ENCODE measurements at regions not wholly inside any gene's neighbourhood (a gene's known extent, or its start where the extent isn't known, plus 50 kb on each side); places are given as distances from the start of the nearest gene placed in this dataset.

DNA sequence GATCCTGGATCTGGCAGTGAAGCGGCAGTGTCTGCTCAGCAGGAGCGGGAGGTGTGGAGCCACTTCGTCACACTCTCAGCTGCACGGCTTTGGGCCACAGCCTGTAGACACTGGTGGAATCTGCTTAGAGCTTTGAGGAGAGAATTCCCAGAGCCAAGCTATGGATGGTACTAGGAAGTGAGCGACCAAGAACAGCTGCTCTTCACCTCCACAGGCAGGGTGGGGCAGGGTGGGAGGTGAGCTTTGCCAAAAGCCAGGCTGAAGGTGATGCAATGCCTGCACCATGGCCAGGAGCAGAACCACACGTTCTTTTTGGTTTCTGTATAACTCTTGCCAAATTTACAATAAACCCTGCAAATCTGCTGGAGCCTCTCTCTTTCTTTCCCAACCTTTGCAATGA lies 226.1 kb downstream of the ANKRD30B start:
- Histone ChIP-seq H4K20me1 (ENCODE audit: low read depth, low read length) (no peaks in the 10 kb centered on the region), H3K27ac (ENCODE audit: low read depth, low read length) (no peak overlapping the region), H3K27me3 (ENCODE audit: low read length) (no peaks in the 10 kb centered on the region), H3K9me3 (ENCODE audit: insufficient read depth, low read length) (no peaks in the 10 kb centered on the region), H3K9me2 (replicated peaks; ENCODE audit: insufficient read depth, low read length) (no peaks in the 10 kb centered on the region), H3K79me2 (ENCODE audit: insufficient read depth, low read length) (no peaks in the 10 kb centered on the region), H2AFZ (ENCODE audit: low read depth, low read length, severe bottlenecking) (no peak overlapping the region), H3K4me2 (ENCODE audit: low read depth, low read length, poor library complexity, severe bottlenecking) (no peak overlapping the region), H3K4me3 (ENCODE audit: insufficient read depth, low read length, poor library complexity, severe bottlenecking) (no peak overlapping the region), H3K36me3 (ENCODE audit: low read length) (no peaks in the 10 kb centered on the region), H3K9ac (ENCODE audit: low read length) (no peak overlapping the region), H3F3A (ENCODE audit: insufficient read depth) (no peaks in the 10 kb centered on the region)
- TF ChIP-seq, protein P1, sequence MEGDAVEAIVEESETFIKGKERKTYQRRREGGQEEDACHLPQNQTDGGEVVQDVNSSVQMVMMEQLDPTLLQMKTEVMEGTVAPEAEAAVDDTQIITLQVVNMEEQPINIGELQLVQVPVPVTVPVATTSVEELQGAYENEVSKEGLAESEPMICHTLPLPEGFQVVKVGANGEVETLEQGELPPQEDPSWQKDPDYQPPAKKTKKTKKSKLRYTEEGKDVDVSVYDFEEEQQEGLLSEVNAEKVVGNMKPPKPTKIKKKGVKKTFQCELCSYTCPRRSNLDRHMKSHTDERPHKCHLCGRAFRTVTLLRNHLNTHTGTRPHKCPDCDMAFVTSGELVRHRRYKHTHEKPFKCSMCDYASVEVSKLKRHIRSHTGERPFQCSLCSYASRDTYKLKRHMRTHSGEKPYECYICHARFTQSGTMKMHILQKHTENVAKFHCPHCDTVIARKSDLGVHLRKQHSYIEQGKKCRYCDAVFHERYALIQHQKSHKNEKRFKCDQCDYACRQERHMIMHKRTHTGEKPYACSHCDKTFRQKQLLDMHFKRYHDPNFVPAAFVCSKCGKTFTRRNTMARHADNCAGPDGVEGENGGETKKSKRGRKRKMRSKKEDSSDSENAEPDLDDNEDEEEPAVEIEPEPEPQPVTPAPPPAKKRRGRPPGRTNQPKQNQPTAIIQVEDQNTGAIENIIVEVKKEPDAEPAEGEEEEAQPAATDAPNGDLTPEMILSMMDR (IDR thresholded peaks at IDR 0.05; ENCODE audit: insufficient read depth, low read length, poor library complexity, severe bottlenecking), result no peak
- no peak for TF ChIP-seq EZH2phosphoT487 (conservative IDR thresholded peaks at IDR 0.05; ENCODE audit: low read length)

DNA sequence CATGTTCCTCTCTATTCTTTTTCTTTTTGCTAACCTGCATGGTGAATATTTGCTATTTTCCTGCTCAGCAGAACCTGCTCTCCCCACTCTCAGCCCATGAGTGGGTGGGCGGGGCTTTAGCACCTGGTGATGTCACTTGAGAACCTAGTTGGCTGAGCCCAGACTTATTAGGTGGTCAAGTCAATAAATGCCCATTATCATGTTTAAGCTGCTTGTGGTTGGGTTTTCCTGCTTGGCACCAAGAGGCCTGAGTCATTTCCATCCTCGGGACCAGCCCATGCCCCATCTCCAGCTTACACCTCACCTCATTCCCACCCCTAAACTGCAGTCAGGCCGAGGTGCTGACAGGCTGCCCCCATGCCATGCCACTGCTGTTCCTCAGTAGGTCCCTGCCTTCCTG lies 226.6 kb downstream of the ANKRD30B start:
- Histone ChIP-seq H3K9ac (ENCODE audit: low read length) (no peak overlapping the region), H3K4me2 (ENCODE audit: low read depth, low read length, poor library complexity, severe bottlenecking) (no peak overlapping the region), H4K20me1 (ENCODE audit: low read depth, low read length) (no peaks in the 10 kb centered on the region), H3K9me3 (ENCODE audit: insufficient read depth, low read length) (no peaks in the 10 kb centered on the region), H3K27ac (ENCODE audit: low read depth, low read length) (no peak overlapping the region), H3K4me3 (ENCODE audit: insufficient read depth, low read length, poor library complexity, severe bottlenecking) (no peak overlapping the region), H3K79me2 (ENCODE audit: insufficient read depth, low read length) (no peaks in the 10 kb centered on the region), H3K36me3 (ENCODE audit: low read length) (no peaks in the 10 kb centered on the region), H2AFZ (ENCODE audit: low read depth, low read length, severe bottlenecking) (no peak overlapping the region), H3K9me2 (replicated peaks; ENCODE audit: insufficient read depth, low read length) (no peaks in the 10 kb centered on the region), H3K27me3 (ENCODE audit: low read length) (no peaks in the 10 kb centered on the region), H3F3A (ENCODE audit: insufficient read depth) (no peaks in the 10 kb centered on the region)
- no peak for TF ChIP-seq EZH2phosphoT487 (conservative IDR thresholded peaks at IDR 0.05; ENCODE audit: low read length)
- TF ChIP-seq, protein P1 (IDR thresholded peaks at IDR 0.05; ENCODE audit: insufficient read depth, low read length, poor library complexity, severe bottlenecking), result no peak

- Histone ChIP-seq H3K4me2 (ENCODE audit: low read depth, low read length, poor library complexity, severe bottlenecking) (no peak overlapping the region), H2AFZ (ENCODE audit: low read depth, low read length, severe bottlenecking) (no peak overlapping the region)
- TF ChIP-seq EZH2phosphoT487 (conservative IDR thresholded peaks at IDR 0.05; ENCODE audit: low read length), result no peak
- TF ChIP-seq, protein P1 (IDR thresholded peaks at IDR 0.05; ENCODE audit: insufficient read depth, low read length, poor library complexity, severe bottlenecking), result no peak
Measured at GRCh38 chr18:14975431-14975830, 227.5 kb downstream of the ANKRD30B start.

More at GRCh38 chr18:14975431-14975830, 227.5 kb downstream of the ANKRD30B start:
- Histone ChIP-seq H3K4me3 (ENCODE audit: insufficient read depth, low read length, poor library complexity, severe bottlenecking) (no peak overlapping the region), H3K9me3 (ENCODE audit: insufficient read depth, low read length) (no peaks in the 10 kb centered on the region), H3K27ac (ENCODE audit: low read depth, low read length) (no peak overlapping the region), H3K9ac (ENCODE audit: low read length) (no peak overlapping the region), H3K36me3 (ENCODE audit: low read length) (no peaks in the 10 kb centered on the region), H3K79me2 (ENCODE audit: insufficient read depth, low read length) (no peaks in the 10 kb centered on the region), H3F3A (ENCODE audit: insufficient read depth) (no peaks in the 10 kb centered on the region), H4K20me1 (ENCODE audit: low read depth, low read length) (no peaks in the 10 kb centered on the region), H3K27me3 (ENCODE audit: low read length) (no peaks in the 10 kb centered on the region), H3K9me2 (replicated peaks; ENCODE audit: insufficient read depth, low read length) (no peaks in the 10 kb centered on the region)
